Parathyroid adenoma (tissue), 2 donors: ENCODE measurements at regions not wholly inside any gene's neighbourhood (a gene's known extent, or its start where the extent isn't known, plus 50 kb on each side); places are given as distances from the start of the nearest gene placed in this dataset.
"Not testable (repeated sequence)": the region's sequence is repeated elsewhere in the genome, so short reads cannot be mapped to it uniquely, and the experiment has no call there.

Source experiments
- H2AFZ ChIP-seq: fragments of 300-600 bp; sonication (generic); one replicate; pipeline ENCODE4 v1.7.0; 2017; ENCODE audit warnings: antibody characterized with exemption, mild to moderate bottlenecking
- H3K27ac ChIP-seq: fragments of 300-600 bp; sonication (generic); one replicate; pipeline ENCODE4 v1.7.0; 2017
- H3K27me3 ChIP-seq: fragments of 300-600 bp; sonication (generic); one replicate; pipeline ENCODE4 v1.7.0; 2017; ENCODE audit warnings: low read length; ENCODE audit not compliant: control insufficient read depth, insufficient read depth
- H3K36me3 ChIP-seq: fragments of 300-600 bp; sonication (generic); one replicate; pipeline ENCODE4 v1.7.0; 2017; ENCODE audit warnings: low read length; ENCODE audit not compliant: control insufficient read depth, insufficient read depth
- H3K4me1 ChIP-seq: fragments of 300-600 bp; sonication (generic); one replicate; pipeline ENCODE4 v1.7.0; 2017; ENCODE audit warnings: control low read depth
- H3K4me2 ChIP-seq: fragments of 300-600 bp; sonication (generic); one replicate; pipeline ENCODE4 v1.7.0; 2017; ENCODE audit warnings: low read length
- H3K4me3 ChIP-seq: fragments of 300-600 bp; sonication (generic); one replicate; pipeline ENCODE4 v1.7.0; 2017; ENCODE audit warnings: low read depth, low read length
- H3K79me2 ChIP-seq: fragments of 300-600 bp; sonication (generic); one replicate; pipeline ENCODE4 v1.7.0; 2017; ENCODE audit warnings: control low read depth
- H3K9ac ChIP-seq: fragments of 300-600 bp; sonication (generic); one replicate; pipeline ENCODE4 v1.7.0; 2017; ENCODE audit warnings: mild to moderate bottlenecking
- H3K9me3 ChIP-seq: fragments of 300-600 bp; sonication (generic); one replicate; pipeline ENCODE4 v1.7.0; 2017; ENCODE audit warnings: low read length; ENCODE audit not compliant: control insufficient read depth
- TF ChIP-seq, protein P1 (sequence below): fragments of 300-600 bp; sonication (generic); IDR thresholded peaks from one replicate; pipeline ENCODE4 v1.7.0; 2017; ENCODE audit warnings: antibody characterized with exemption, mild to moderate bottlenecking
- donor health status: primary hyperparathyroidism.

DNA sequence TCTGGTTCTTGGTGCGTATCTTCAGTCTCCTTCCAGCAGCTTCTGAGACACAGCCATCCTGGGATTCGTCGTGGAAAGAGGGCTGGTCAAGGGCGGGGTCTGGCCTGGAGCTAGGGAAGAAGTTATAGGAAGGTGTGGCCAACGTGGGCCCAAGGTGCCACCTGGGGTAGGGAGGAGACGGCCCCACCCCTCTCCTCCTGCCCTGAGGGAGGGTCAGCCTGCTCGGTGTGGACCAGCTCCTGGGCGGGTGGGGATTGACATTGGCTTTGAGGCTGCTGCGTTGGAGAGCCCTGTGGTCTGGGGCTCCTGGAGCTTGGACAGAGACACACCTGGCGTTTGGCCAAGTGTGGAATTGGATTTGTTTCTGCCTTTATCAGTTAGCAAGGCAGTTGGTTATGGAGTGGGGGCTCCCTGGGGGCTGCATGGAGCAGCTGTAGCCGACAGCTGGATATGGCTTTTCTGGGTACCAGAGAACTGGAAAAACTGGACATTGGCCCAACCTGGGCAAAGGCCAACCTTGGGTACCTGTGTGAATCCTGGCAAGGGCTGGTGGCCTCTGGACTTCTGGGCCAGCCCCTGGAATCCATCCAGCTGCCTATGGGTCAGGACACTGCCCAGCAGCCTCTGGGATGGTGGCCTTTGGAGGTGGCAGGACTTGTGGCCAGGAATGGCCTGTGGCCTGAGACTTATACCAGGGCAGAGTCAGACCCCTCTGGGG, 75.7 kb upstream of the PPP1R26 start:
- Histone ChIP-seq H3K4me3 (no peak overlapping the region), H3K4me2 (no peak overlapping the region), H3K9ac (no peak overlapping the region), H3K36me3 (no peaks in the 10 kb centered on the region), H3K79me2 (no peaks in the 10 kb centered on the region), H3K9me3 (no peaks in the 10 kb centered on the region), H3K27ac (no peak overlapping the region), H3K27me3 (no peaks in the 10 kb centered on the region), H3K4me1 (no peaks in the 10 kb centered on the region), H2AFZ (no peak overlapping the region)
- TF ChIP-seq, protein P1, sequence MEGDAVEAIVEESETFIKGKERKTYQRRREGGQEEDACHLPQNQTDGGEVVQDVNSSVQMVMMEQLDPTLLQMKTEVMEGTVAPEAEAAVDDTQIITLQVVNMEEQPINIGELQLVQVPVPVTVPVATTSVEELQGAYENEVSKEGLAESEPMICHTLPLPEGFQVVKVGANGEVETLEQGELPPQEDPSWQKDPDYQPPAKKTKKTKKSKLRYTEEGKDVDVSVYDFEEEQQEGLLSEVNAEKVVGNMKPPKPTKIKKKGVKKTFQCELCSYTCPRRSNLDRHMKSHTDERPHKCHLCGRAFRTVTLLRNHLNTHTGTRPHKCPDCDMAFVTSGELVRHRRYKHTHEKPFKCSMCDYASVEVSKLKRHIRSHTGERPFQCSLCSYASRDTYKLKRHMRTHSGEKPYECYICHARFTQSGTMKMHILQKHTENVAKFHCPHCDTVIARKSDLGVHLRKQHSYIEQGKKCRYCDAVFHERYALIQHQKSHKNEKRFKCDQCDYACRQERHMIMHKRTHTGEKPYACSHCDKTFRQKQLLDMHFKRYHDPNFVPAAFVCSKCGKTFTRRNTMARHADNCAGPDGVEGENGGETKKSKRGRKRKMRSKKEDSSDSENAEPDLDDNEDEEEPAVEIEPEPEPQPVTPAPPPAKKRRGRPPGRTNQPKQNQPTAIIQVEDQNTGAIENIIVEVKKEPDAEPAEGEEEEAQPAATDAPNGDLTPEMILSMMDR, result no peak

DNA sequence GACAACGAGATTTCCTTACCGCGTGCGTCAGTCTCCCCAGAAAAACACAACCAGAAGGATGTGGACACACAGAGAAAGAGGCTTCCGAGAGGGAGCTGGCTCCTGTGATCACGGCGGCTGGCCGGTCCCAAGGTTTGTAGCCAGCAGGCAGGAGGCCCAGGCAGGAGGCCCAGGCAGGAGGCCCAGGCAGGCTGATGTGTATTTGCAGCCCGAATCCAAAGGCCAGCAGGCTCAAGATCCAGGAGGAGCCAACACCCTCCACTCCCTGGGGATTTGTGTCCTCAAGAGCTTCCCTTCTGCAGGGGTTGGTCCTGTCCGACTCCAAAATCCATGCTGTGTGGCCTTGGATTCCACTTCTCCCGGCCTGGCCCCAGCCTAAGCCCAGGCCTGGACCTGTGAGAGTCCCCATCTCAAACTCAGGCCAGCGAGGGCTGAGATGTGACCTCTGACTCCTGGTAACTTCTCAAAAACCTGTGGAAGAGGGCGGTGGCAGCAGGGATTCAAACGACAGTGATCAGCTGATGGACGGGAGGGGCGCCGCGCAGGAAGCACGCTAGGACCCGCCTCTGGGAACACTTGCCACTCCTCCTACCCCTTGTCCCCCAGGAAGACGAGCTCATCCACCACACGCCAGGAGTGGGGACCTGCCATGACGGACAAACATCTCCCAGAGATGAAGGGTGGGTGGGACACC, 75.0 kb upstream of the PPP1R26 start:
- H3K36me3 ChIP-seq, result no peaks in the 10 kb centered on the region
- H2AFZ ChIP-seq, result no peak overlapping the region
- H3K9me3 ChIP-seq, result no peaks in the 10 kb centered on the region
- TF ChIP-seq, protein P1, result no peak
- no peak overlapping the region for H3K4me3 ChIP-seq
- no peaks in the 10 kb centered on the region for H3K27me3 ChIP-seq
- H3K79me2 ChIP-seq, result no peaks in the 10 kb centered on the region
- no peak overlapping the region for H3K4me2 ChIP-seq
- H3K9ac ChIP-seq, result no peak overlapping the region
- H3K4me1 ChIP-seq, result no peaks in the 10 kb centered on the region
- no peak overlapping the region for H3K27ac ChIP-seq

DNA sequence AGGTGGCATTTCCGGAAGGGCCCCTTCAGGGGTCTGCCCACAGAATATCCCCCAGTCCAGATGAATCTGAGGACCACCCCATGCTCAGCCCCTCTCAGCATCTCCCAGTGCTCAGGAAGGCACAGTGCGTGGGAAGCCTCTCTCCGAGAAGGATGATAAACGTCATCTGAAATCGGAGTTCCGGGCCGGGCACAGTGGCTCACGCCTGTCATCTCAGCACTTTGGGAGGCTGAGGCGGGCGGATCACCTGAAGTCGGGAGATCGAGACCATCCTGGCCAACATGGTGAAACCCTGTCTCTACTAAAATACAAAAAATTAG, 74.5 kb upstream of the PPP1R26 start:
- not testable (repeated sequence) for H3K4me2 ChIP-seq, H3K9me3 ChIP-seq, H3K4me1 ChIP-seq, H3K27me3 ChIP-seq, H3K36me3 ChIP-seq, H2AFZ ChIP-seq, H3K27ac ChIP-seq, H3K4me3 ChIP-seq, H3K9ac ChIP-seq, H3K79me2 ChIP-seq

DNA sequence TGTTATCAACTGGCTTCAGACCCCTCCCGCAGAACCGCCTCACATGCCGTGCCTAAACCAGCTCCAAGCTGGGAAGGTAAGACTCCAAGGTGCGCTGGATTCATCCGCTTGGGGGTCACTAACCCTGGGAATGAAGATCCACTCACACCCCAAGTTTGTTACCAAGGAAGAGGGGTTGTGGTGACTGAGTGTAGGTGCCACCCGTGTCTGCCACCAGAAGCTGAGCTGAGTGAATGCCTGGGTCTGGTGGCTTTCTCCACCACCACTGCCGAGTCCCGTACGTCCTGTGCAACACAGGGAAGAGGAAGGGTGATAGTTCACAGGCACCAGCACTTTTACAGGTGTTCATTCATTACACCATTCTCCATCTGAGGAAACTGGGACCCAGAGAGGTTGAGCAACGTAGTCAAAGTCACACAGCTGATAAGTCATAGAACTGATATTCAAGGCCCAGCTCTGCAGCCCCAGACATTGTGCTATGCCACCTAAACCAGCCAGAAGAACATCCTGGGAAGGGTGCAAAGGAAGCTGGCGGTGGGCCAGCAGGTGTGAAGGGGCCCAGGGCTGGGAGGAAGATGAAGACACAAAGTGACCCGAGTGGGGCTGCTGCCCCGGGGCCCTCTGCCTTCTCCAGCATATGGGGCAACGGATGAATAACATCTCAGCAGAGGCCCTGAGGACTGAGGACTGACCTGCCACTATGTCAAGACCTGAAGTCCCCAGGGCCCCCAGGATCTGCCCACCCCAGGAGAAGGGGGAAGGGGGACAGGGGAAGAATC, 70.9 kb upstream of the PPP1R26 start:
- Histone ChIP-seq H3K79me2 (no peaks in the 10 kb centered on the region), H3K4me1 (no peaks in the 10 kb centered on the region), H3K27me3 (no peaks in the 10 kb centered on the region), H3K36me3 (no peaks in the 10 kb centered on the region), H3K4me3 (no peak overlapping the region), H2AFZ (no peak overlapping the region), H3K9me3 (no peaks in the 10 kb centered on the region), H3K9ac (no peak overlapping the region), H3K27ac (no peak overlapping the region), H3K4me2 (no peak overlapping the region)
- TF ChIP-seq, protein P1, result no peak
